ENCODE measurements at regions not wholly inside any gene's neighbourhood (a gene's known extent, or its start where the extent isn't known, plus 50 kb on each side); places are given as distances from the start of the nearest gene placed in this dataset.

DNA sequence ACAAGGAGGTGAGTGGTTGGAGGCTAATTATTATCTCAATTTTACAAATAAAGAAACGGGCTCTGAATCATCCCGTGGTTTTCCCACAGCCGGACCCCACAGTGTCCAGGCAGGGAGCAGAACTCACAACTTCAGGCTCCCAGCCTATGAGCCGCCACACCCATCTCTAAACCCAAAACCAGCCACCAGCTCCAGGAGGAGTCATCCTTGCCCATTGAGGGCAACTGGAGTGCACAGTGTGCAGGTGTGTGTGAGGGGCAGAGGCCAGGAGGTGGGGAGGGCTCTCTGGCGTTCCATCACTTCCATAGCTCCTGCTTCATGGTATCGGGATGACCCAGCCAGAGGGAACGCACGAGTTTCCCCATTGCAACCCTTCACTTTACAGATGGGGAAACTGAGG, 144.5 kb downstream of the CYP26B1 start:
- H3K4me1 ChIP-seq (ENCODE audit: control insufficient read depth, insufficient read depth, low read length) = no peaks in the 10 kb centered on the region
- intact Hi-C loops (cut with micrococcal nuclease; ENCODE audit: unreplicated experiment) = no loop called here
- DNase-seq (ENCODE audit: low read depth, low spot score) (no peak), ATAC-seq (no peak)
- no peak overlapping the region for H3K4me3 ChIP-seq (ENCODE audit: low read depth in 2 of 2, low read length in 2 of 2)
- no peaks in the 10 kb centered on the region for H3K9me3 ChIP-seq (ENCODE audit: control insufficient read depth, insufficient read depth, low read depth, low read length)
- ChIA-PET POLR2A (no interaction called here), CTCF (no interaction called here)
- no peak overlapping the region for H3K27ac ChIP-seq (ENCODE audit: low read length)
- no TSS peak for BruUV-seq (replicated peaks)
- H3K27me3 ChIP-seq (ENCODE audit: control insufficient read depth, insufficient read depth, low read length) = no peaks in the 10 kb centered on the region
- no peaks in the 10 kb centered on the region for H3K36me3 ChIP-seq (ENCODE audit: control insufficient read depth, insufficient read depth, low read length)
- in situ Hi-C loops (cut with HindIII; ENCODE audit: low pct_unique_long_range_greater_than_20kb, low sequenced_read_pairs) = no loop called here
- no peak for TF ChIP-seq SIN3A (IDR thresholded peaks at IDR 0.05; ENCODE audit: borderline replicate concordance, insufficient read depth, low read depth, low read length)
- TF ChIP-seq, protein P1, sequence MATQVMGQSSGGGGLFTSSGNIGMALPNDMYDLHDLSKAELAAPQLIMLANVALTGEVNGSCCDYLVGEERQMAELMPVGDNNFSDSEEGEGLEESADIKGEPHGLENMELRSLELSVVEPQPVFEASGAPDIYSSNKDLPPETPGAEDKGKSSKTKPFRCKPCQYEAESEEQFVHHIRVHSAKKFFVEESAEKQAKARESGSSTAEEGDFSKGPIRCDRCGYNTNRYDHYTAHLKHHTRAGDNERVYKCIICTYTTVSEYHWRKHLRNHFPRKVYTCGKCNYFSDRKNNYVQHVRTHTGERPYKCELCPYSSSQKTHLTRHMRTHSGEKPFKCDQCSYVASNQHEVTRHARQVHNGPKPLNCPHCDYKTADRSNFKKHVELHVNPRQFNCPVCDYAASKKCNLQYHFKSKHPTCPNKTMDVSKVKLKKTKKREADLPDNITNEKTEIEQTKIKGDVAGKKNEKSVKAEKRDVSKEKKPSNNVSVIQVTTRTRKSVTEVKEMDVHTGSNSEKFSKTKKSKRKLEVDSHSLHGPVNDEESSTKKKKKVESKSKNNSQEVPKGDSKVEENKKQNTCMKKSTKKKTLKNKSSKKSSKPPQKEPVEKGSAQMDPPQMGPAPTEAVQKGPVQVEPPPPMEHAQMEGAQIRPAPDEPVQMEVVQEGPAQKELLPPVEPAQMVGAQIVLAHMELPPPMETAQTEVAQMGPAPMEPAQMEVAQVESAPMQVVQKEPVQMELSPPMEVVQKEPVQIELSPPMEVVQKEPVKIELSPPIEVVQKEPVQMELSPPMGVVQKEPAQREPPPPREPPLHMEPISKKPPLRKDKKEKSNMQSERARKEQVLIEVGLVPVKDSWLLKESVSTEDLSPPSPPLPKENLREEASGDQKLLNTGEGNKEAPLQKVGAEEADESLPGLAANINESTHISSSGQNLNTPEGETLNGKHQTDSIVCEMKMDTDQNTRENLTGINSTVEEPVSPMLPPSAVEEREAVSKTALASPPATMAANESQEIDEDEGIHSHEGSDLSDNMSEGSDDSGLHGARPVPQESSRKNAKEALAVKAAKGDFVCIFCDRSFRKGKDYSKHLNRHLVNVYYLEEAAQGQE (IDR thresholded peaks at IDR 0.05; ENCODE audit: insufficient read depth in 1 of 2, low read depth in 2 of 2, low read length in 1 of 2) = no peak

DNA sequence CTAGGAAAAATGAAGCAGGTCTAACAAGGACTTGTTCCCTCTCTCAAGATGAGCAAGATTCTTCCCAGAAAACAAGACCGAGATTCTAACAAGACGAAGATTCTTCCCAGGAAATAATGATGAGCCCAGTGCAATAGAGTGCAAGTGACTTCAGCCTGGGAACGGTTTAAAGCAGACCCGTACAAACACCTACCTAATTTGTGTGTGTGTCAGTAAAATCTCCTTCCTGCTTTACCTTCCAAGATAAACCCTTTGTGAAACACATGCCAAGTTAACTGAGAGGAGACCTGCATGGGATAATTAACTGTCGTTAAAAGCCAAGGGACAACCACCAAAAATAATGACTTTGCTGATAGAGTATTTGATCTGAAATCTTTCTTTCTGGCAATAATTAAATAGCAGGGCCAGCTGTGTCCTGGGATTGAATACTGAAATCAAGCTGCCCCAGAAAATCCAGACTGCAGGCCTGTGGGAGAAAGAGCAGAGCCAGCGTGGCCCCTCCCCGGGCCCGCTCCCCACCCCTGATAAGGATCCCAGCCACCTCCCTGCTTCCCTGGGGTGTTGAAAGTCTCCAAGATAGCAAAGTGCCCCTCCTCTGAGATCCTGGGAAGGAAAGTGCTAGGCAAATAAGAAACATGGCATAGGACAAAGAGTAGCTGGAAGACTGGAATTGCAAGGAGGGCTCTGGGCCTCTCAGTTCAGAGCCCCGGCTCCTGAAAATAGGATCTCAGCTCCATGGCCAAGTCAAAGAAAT, 145.5 kb downstream of the CYP26B1 start:
- Histone ChIP-seq H3K27me3 (ENCODE audit: control insufficient read depth, insufficient read depth, low read length) (no peaks in the 10 kb centered on the region), H3K27ac (ENCODE audit: low read length) (no peak overlapping the region), H3K9me3 (ENCODE audit: control insufficient read depth, insufficient read depth, low read depth, low read length) (no peaks in the 10 kb centered on the region), H3K4me3 (ENCODE audit: low read depth in 2 of 2, low read length in 2 of 2) (no peak overlapping the region), H3K4me1 (ENCODE audit: control insufficient read depth, insufficient read depth, low read length) (no peaks in the 10 kb centered on the region), H3K36me3 (ENCODE audit: control insufficient read depth, insufficient read depth, low read length) (no peaks in the 10 kb centered on the region)
- CTCF ChIA-PET = no interaction called here
- POLR2A ChIA-PET = no interaction called here
- in situ Hi-C loops (cut with HindIII; ENCODE audit: low pct_unique_long_range_greater_than_20kb, low sequenced_read_pairs) (no loop called here), intact Hi-C loops (cut with micrococcal nuclease; ENCODE audit: unreplicated experiment) (no loop called here)
- ATAC-seq (no peak), DNase-seq (ENCODE audit: low read depth, low spot score) (no peak)
- TF ChIP-seq, protein P1 (IDR thresholded peaks at IDR 0.05; ENCODE audit: insufficient read depth in 1 of 2, low read depth in 2 of 2, low read length in 1 of 2) = no peak
- TF ChIP-seq, protein P2, sequence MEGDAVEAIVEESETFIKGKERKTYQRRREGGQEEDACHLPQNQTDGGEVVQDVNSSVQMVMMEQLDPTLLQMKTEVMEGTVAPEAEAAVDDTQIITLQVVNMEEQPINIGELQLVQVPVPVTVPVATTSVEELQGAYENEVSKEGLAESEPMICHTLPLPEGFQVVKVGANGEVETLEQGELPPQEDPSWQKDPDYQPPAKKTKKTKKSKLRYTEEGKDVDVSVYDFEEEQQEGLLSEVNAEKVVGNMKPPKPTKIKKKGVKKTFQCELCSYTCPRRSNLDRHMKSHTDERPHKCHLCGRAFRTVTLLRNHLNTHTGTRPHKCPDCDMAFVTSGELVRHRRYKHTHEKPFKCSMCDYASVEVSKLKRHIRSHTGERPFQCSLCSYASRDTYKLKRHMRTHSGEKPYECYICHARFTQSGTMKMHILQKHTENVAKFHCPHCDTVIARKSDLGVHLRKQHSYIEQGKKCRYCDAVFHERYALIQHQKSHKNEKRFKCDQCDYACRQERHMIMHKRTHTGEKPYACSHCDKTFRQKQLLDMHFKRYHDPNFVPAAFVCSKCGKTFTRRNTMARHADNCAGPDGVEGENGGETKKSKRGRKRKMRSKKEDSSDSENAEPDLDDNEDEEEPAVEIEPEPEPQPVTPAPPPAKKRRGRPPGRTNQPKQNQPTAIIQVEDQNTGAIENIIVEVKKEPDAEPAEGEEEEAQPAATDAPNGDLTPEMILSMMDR (IDR thresholded peaks at IDR 0.05) = no peak
- TF ChIP-seq POLR2AphosphoS5 (IDR thresholded peaks at IDR 0.05; ENCODE audit: low read depth, low read length) = no peak
- no peak for TF ChIP-seq SIN3A (IDR thresholded peaks at IDR 0.05; ENCODE audit: borderline replicate concordance, insufficient read depth, low read depth, low read length)
- no peak for TF ChIP-seq TCF7L2 (IDR thresholded peaks at IDR 0.05; ENCODE audit: low read depth, low read length)
- no TSS peak for BruUV-seq (replicated peaks)
